ENCODE measurements at regions not wholly inside any gene's neighbourhood (a gene's known extent, or its start where the extent isn't known, plus 50 kb on each side); places are given as distances from the start of the nearest gene placed in this dataset.

GRCh38 chr2:239854596-239854995, 170.5 kb downstream of the NDUFA10 start:
- Histone ChIP-seq H3K9me3 (ENCODE audit: control insufficient read depth in 1 of 2, insufficient read depth in 1 of 2, low read length in 2 of 2) (peaks cover 11 to 18% of the 10 kb centered on the region in 2 experiments), H3K36me3 (ENCODE audit: insufficient read depth, low read length) (no peaks in the 10 kb centered on the region), H3K4me3 (ENCODE audit: low read length) (no peak overlapping the region), H3K27me3 (ENCODE audit: control insufficient read depth in 1 of 2, insufficient read depth in 2 of 2, low read length in 2 of 2) (peaks cover 0 to 8% of the 10 kb centered on the region in 2 experiments), H3K4me1 (ENCODE audit: insufficient read depth, low read length) (no peaks in the 10 kb centered on the region), H3K27ac (ENCODE audit: low read depth in 1 of 2, low read length in 2 of 2) (no peak overlapping the region)
- POLR2A ChIA-PET, result no interaction called here
- CTCF ChIA-PET, result no interaction called here
- H3K4me3 Mint-ChIP-seq, result no peak overlapping the region
- intact Hi-C loops (cut with DNase I, micrococcal nuclease), result no loop called here
- H3K27me3 Mint-ChIP-seq, result peaks cover 25% of the 10 kb centered on the region
- no peaks in the 10 kb centered on the region for H3K4me1 Mint-ChIP-seq (ENCODE audit: low read depth)
- H3K9me3 Mint-ChIP-seq, result peaks cover 3% of the 10 kb centered on the region
- H3K27ac Mint-ChIP-seq, result no peak overlapping the region
- ATAC-seq (ENCODE audit: poor library complexity) (no peak), DNase-seq (no peak)
- H3K36me3 Mint-ChIP-seq (ENCODE audit: low read depth), result no peaks in the 10 kb centered on the region
- TF ChIP-seq CTCF (IDR thresholded peaks at IDR 0.05), result no peak

GRCh38 chr2:239853706-239854327, 171.3 kb downstream of the NDUFA10 start:
- CTCF ChIA-PET, result no interaction called here

DNA sequence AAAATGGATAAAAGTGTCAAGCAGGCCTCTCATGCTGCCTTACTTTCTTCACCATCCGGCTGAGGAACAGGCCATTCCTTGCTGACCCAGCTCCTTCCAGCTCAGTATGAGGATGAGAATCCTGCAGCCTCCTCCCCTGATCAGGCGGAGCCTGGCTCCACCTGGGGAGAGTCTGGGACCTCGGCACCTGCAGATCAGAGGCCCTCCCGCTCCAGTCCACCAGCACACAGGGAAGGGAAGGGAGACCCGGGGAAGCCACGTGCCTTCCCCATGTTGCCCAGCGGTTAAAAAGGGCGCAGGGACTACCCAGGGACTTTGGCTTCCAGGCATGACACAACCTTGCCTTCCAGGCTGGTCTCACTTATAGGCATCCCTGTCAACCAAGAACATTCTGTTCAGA, 172.0 kb downstream of the NDUFA10 start:
- DNase-seq (no peak), ATAC-seq (ENCODE audit: poor library complexity) (no peak)
- Mint-ChIP-seq H3K27me3 (peaks cover 25% of the 10 kb centered on the region), H3K27ac (no peak overlapping the region), H3K4me3 (no peak overlapping the region), H3K36me3 (ENCODE audit: low read depth) (no peaks in the 10 kb centered on the region), H3K4me1 (ENCODE audit: low read depth) (no peaks in the 10 kb centered on the region), H3K9me3 (peaks cover 9% of the 10 kb centered on the region)
- POLR2A ChIA-PET, result no interaction called here
- intact Hi-C loops (cut with DNase I, micrococcal nuclease), result no loop called here
- H3K36me3 ChIP-seq (ENCODE audit: insufficient read depth, low read length), result no peaks in the 10 kb centered on the region
- no peak overlapping the region for H3K4me3 ChIP-seq (ENCODE audit: low read length)
- no peak for TF ChIP-seq CTCF (IDR thresholded peaks at IDR 0.05)
- H3K27ac ChIP-seq (ENCODE audit: low read depth in 1 of 2, low read length in 2 of 2), result no peak overlapping the region
- peaks cover 0 to 8% of the 10 kb centered on the region in 2 experiments for H3K27me3 ChIP-seq (ENCODE audit: control insufficient read depth in 1 of 2, insufficient read depth in 2 of 2, low read length in 2 of 2)
- peaks cover 11 to 18% of the 10 kb centered on the region in 2 experiments for H3K9me3 ChIP-seq (ENCODE audit: control insufficient read depth in 1 of 2, insufficient read depth in 1 of 2, low read length in 2 of 2)
- CTCF ChIA-PET, result no interaction called here
- H3K4me1 ChIP-seq (ENCODE audit: insufficient read depth, low read length), result no peaks in the 10 kb centered on the region

More at GRCh38 chr2:239853706-239854327, 171.3 kb downstream of the NDUFA10 start:
- Histone ChIP-seq H3K27me3 (ENCODE audit: control insufficient read depth in 1 of 2, insufficient read depth in 2 of 2, low read length in 2 of 2) (peaks cover 0 to 8% of the 10 kb centered on the region in 2 experiments), H3K4me1 (ENCODE audit: insufficient read depth, low read length) (no peaks in the 10 kb centered on the region), H3K36me3 (ENCODE audit: insufficient read depth, low read length) (no peaks in the 10 kb centered on the region), H3K4me3 (ENCODE audit: low read length) (no peak overlapping the region), H3K27ac (ENCODE audit: low read depth in 1 of 2, low read length in 2 of 2) (no peak overlapping the region), H3K9me3 (ENCODE audit: control insufficient read depth in 1 of 2, insufficient read depth in 1 of 2, low read length in 2 of 2) (peaks cover 11 to 18% of the 10 kb centered on the region in 2 experiments)
- peaks cover 25% of the 10 kb centered on the region for H3K27me3 Mint-ChIP-seq
- intact Hi-C loops (cut with DNase I, micrococcal nuclease), result no loop called here
- no peaks in the 10 kb centered on the region for H3K4me1 Mint-ChIP-seq (ENCODE audit: low read depth)
- no peak for DNase-seq
- POLR2A ChIA-PET, result no interaction called here
- no peak for TF ChIP-seq CTCF (IDR thresholded peaks at IDR 0.05)
- peaks cover 9% of the 10 kb centered on the region for H3K9me3 Mint-ChIP-seq
- no peak for ATAC-seq (ENCODE audit: poor library complexity)
- H3K27ac Mint-ChIP-seq, result no peak overlapping the region
- no peaks in the 10 kb centered on the region for H3K36me3 Mint-ChIP-seq (ENCODE audit: low read depth)
- no peak overlapping the region for H3K4me3 Mint-ChIP-seq
